HG03521 (cell line): ENCODE measurements at regions not wholly inside any gene's neighbourhood (a gene's known extent, or its start where the extent isn't known, plus 50 kb on each side); places are given as distances from the start of the nearest gene placed in this dataset.

Experiments used
- ATAC-seq: cut with Tn5 transposase; IDR thresholded peaks from one replicate; pipeline ENCODE4 v1.9.1; 2021; ENCODE audit warnings: mild to moderate bottlenecking, moderate library complexity; ENCODE audit not compliant: unreplicated experiment

DNA sequence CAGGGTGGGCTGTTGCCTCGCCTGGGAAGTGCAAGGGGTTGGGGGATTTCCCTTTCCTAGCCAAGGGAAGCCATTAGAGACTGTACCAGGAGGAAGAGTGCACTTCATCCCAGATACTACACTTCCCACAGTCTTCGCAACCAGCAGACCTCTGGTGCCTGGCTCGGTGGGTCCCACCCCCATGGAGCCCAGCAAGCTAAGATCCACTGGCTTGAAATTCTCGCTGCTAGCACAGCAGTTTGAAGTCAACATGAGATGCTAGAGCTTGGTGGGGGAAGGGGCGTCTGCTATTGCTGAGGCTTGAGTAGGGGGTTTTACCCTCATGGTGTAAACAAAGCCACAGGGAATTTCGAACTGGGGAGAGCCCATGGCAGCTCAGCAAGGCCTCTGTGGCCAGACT lies 586.4 kb downstream of the HTR1A start:
- ATAC-seq = no peak

DNA sequence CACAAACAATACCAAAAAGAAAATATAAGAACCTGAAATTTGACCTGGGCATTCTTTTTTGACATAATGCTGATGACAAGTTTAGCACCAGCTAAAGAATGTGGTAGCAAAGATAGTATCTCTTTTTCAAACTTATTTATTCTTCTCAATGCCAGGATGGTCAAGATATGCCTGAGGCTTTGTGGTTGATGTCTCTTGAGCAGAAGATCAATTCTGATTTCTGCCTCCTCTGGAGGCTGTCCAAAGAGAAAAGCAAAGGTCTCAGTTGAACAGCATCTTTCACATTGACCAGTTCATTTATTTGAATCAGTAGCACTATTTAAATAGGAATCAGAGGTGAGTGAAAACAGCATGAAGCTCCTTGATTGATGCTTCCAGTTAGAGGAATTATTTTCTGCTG lies 588.2 kb downstream of the HTR1A start:
- no peak for ATAC-seq

DNA sequence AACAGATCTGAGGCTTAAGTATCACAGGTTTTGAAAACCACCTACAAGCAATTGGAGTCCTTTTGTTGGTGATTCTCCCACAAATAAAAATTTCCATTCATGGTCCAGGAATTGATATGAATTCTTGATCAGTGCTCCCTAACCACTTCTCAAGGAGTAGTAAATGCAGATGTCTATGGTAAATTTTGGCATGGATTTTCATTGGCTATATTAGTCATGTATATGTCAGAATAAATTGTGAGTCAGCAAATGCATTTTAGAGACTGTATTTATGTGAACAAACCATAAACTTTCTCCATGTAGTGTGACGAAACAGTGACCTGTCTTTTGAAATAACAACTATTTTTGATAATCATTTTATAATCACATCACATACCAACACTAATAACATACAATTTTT lies 611.1 kb downstream of the HTR1A start:
- no peak for ATAC-seq

DNA sequence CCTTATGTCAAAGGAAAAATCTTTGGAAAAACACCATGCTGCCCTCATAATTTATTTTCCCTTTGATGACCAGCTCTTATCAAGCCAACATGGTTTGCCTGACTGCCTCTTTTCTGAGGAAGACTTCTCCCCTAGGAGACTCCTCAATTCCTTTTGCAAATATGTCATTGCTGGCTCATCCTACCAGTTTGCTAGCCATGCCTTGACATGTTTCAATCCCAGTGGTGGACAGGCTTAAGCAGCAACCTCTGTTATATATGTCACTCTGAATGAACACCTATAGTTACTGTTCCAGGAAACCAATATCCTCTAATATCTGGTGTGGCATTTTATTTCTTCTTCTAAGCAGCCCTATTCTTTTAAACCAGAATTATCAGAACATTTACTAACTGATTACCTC lies 615.8 kb downstream of the HTR1A start:
- ATAC-seq = no peak

DNA sequence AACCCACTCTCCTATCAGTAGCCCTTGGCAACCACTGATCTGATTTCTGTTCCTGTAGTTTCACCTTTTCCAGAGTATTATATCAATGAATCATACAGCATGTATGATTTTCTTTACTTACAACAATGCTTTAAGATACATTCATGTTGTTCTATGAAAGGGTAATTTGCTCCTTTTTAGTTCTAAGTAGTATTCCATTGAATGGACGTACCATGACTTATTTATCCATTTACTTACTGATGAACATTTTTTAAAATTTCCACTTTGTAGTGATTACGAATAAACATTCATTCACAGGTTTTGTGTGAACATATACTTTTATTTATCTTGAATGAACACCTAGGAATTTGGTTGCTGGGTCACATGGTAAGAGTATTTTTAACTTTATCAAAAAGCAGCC lies 620.8 kb downstream of the HTR1A start:
- ATAC-seq = no peak

DNA sequence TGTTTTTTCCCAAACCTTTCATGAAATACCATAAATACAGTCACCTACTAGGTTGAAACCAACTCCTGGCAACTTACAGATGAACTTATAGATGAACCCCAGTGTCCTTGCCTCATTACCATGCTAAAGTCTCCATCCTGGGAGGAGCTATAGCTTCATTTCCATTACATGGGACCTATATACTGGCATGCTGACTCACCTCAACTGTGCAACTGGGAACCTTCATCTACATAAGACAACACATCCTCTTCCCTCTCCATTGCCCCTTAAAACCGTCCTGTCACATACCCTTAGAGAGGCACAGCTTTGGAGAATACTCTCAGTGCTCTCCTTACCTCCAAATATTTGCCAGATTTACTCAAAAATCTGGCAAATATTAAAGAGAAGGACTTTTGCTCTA lies 638.3 kb downstream of the HTR1A start:
- no peak for ATAC-seq

DNA sequence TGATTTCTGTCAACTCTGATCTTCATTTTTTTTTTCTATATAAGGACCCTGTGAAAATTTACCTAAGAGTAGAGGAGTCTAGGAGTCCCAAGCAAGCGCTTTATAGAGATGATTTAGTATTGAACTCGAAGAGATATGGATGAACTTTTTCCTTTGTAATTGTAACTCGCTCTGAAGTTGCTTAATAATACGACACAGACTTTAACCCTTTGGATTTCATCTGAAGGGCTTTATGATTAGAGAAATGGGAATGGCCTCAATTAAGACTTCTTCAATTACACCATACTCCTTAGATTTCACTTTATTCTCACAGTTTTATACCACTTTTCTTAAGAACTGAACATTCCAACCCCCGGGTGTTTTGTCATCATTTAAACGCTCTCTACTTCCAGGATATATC lies 647.7 kb downstream of the HTR1A start:
- no peak for ATAC-seq

DNA sequence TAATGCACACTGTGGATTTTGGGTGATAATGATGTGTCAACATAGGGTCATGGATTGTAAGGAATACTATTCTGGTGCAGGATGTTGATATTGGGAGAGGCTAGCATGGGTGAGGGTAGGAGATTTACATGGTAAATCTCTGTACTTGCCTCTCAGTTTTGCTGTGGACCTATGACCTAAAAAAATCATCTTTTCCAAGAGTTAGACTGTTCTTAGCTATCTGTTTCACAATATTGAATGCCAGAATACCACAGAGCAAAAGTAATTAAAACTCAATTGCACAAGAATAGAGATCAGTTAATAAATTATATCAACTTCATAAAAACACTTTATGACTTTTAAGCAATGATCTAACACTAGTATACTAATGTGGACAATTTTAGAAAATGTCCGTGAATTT lies 651.6 kb downstream of the HTR1A start:
- no peak for ATAC-seq

DNA sequence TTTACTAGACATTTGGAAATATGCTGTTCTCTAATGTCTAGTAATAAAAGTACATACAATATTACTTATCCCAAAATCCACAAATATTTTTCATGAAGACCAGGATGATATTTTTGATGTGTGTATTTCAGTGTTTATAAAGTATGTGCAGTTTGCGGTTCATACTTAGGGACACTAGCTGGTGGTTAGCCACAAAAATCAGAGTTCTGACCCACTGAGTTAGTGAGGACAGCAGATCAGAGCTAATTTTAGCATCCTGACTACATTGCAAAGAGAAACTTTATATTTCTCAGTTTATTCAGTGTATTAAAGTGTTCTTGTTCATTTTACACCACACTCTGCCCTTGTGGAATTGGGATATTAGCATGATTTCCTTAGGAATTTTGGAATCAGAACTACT lies 655.3 kb downstream of the HTR1A start:
- no peak for ATAC-seq

DNA sequence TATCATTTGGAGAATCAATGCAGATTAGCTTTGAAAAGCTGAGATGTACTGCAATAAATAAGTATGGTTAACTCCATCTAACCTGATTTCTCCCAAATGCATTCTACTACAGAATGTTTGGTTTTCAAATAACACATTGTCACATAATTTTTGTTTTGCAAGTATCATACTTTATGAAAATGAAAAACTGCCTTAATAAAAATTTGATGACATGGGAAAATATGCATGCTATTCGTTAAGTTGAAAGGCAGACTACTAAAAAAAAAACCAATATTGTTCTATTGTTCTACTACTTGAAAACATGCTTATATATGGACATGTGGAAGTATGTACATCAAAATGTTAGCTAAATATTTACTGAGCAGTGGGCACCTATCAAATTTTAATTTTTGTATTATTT lies 668.9 kb downstream of the HTR1A start:
- ATAC-seq = no peak

DNA sequence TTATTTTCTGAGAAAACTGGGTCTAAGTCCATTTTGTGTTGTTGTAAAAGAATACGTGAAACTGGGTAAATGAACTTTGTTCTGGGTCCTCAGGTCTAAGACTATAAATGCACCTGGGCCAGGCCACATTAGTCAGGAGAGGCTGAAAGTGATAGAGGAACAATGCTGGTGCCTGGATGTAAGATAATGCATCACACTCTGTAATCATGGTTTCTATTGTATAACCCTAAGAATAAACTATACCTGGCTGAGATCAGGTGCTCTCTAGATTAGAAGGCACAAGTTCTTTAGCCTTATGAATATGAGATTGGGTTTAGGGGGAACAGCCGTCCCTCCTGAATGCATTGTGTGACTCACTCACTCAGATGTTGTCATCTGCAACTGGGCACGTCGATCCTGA lies 675.5 kb downstream of the HTR1A start:
- no peak for ATAC-seq

DNA sequence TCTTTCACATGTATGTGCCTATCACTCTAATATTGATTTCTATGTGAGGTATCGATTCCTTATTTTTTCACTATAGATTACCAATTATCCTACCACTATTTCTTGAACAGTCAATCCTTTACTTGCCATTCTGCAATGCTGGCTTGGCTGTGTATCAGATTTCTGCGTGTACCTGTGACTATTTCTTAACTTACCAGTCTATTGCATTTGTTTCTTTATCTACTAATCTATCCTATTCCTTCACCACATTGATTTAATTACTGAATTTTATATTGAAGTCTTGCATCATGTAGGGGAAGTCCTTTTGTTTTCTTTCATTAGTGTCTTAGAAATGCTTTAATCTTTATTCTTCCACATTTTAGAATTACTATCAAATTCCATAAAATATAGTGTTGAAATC lies 684.8 kb downstream of the LRRC70 start:
- no peak for ATAC-seq

DNA sequence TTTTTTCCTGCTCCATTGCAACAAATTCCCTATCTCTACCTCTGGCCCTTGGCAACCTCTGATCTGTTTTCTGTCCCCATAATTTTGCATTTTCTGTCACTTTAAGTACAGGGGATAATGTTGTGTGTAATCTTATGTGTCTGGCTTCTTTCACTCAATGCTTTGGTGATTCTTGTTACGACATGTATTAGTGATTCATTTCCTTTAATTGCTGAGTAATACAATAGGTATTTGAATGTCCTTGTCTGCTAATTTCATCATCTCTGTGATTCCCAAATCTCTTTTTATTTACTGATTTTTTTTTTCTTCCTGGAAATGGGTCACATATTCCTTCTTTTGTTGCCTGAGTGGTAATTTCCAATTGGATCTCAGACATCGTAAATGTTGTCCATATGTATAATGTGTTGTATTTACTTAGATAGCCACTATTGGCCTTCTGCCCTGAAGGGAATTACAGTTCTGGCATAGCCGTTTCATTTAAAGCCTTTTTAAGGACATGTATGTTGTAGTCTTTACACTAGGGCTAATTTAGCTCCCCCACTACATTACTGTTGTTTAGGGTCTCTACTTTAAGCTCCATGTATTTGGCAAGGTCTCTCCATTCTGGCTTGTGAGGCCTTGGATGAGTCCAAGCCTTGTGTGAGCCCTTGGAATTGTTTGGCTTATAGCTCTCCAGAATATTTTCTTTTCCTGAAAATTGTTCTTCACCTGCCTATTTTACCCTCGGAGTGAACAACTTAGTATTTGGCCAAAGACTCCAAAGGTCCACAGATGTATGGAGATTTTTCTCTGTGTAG lies 683.8 kb downstream of the LRRC70 start:
- no peak for ATAC-seq

DNA sequence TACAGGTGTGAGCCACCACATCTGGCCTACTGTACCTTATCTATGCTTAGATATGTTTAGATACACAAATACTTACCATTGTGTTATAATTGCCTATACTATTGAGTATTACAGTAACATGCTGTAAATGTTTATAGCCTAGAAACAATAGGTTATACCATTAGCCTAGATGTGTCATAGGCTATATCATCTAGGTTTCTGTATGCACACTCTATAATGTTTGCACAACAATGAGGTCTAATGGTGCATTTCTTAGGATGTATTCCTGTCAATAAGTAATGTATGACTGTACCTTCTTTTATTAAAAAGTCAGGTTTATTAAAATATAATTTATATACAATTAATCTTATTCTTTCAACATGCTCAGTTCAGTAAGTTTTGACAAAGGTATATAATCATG lies 683.1 kb downstream of the LRRC70 start:
- no peak for ATAC-seq

DNA sequence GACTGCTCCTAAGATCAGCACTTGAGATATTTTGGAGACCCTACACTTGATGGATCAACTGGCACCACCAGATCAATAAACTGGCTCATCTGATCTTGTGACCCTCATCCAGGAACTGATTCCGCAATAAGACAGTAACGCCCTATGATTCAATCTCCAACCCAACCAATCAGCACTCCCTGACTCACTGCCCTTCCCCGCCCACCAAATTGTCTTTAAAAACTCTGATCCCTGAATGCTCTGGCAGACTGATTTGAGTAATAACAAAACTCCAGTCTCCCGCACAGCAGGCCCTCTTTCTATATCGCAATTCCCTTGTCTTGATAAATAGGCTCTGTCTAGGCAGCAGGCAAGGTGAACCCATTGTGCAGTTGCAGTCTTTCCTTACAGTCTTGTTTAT lies 677.0 kb downstream of the LRRC70 start:
- no peak for ATAC-seq

DNA sequence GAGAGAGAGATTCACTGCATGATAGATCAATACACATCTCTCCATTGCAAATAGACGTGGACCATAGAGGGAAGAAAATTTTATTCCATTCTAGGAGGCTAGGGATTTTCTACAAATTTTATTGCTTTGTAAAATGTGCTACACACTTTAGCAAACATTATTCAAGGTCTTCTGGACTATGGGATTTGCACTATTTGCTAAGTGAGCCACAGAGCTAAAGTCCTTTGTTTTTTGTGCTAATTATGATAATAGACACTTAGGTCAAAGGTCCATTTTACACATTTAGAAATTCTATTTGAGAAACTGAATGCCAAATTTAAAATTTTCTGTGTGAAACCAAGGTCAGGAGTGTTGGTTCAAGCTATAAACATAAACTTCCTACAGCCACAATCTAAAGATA lies 672.3 kb downstream of the LRRC70 start:
- ATAC-seq = no peak

DNA sequence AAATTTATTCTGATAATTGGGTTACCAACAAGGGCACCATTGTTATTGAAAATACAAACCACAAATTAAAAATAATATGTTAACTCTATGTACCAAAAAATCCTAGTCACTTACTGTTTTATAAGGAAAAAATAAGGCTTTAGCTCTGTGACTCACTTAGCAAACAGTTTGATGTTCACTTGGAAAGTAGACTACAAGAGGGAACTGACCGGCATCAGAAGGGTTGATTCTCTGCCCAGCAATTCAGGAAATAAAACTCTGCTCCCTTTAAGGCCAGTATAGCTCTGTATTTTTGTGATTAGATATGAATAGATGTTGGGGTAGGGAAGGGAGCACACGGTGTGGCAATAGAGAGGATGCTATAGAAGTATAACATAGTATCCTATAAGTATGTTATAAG lies 671.3 kb downstream of the LRRC70 start:
- ATAC-seq = no peak

DNA sequence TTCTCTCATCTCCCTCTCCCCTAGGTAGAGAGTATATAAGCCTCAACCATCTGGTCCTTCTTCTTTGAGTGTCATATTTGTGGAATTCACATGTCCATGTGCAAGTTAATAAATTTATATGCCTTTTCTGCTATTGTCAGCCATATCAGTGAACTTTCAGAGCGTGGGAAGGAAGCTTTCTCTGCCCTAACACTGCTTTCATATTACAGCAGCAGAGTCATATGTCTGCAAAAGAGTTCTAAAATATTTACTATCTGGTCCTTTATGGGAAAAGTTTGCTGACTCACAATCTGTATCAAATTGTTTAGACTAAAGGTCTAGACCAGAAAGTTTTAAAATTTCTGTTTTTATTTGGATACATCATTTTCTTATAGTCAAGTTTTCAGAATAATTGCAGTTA lies 669.0 kb downstream of the LRRC70 start:
- no peak for ATAC-seq

DNA sequence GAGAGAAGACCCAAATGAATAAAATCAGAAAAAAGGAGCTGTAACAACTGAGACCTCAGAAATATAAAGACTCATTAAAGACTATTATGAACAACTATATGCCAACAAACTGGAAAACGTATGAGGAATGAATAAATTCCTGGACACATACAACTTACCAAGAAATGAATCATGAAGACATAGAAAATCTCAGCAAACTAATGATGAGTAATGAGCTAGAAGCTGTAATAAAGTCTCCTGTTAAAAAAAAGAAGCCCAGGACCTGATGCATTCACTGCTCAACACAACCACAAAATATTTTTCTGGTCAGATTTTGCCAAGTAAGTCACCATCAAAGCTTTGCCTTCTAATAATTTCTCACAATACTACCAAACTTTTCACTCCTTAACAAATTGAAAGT lies 666.7 kb downstream of the LRRC70 start:
- ATAC-seq = no peak

DNA sequence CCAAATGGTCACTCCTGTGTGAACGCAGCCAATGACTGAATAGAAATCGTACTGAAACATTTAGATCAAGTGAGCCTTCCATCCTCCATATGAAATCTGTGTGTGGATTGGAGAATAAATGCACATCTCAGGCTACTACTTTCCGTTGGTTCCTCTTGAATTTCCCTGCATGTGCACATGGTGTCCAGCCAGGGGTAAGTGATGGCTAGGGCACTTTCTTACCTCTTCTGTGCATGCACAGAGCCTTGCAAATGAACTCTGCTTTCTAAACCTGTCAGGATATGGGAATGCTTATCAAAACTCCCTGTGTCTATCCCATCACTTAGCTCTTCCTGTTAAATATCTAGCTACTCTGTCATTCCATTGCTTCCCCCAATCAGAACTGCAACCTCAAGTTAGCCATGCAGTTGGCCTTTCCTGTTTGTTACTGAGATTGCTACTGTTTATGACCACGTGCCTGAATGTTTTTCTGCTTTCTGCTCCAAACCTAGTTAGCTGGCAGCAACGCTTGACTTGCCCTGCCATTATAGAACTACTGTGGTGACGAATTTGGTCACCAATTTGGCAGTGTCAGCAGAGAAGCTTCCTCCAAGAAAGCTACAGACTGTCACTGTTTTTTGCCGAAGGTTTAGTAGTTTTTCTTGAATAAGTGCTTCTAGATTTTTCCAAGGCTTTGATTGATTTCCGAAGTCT lies 661.6 kb downstream of the LRRC70 start:
- ATAC-seq = no peak

DNA sequence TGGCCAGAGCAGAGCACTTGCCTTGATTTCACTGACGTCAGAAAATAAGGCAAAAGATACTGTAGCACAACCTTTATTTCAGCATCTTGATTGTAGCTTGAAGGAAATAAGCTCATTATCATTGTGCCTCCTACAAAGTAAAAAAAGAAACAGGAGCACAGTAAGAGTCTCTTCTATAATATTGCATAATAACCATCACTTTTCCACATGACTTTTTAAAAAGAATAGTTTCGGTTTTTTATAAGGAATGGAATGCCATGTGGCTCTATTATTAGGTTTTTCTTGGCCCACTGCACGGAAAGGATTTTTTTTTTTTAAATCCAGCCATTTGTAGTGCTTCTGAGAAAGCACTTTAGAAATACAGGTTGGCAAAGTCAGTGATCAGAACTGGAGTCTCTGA lies 655.3 kb downstream of the LRRC70 start:
- ATAC-seq = no peak

DNA sequence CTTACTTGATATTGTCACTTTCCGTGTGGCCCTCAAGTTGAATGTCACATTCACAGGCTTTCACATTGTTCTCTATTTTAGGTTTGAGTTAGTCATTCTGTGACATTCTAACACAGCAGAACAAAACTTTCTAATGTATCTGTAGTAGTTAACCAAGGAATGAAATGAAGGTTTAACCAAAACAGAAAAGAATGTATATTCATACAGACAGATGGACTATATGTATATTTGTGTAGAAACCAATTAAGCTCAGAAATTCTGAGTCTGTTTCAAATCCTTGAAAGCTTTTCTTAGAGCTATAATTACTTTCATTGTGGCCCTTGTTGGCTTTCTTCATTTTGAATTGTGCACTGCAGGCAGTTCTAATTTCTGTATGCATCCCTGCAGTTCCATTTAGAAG lies 654.7 kb downstream of the LRRC70 start:
- no peak for ATAC-seq

DNA sequence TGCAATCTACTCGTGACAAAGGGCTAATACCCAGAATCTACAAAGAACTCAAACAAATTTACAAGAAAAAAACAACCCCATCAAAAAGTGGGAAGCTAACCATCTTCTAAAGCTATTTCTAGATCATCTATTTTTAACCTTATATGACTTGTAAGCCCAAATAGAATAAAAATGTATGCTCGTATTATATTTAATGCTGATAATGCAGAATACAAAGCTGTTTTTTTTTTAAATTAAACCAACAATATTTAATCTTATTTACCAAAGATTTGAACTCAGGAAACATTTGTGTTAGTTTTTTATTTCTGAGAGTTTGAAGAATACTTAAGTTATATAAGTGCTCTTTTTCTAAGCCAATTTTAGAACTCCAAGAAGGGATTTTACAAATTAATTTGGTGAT lies 652.1 kb downstream of the LRRC70 start:
- ATAC-seq = no peak
